ENCODE measurements at regions not wholly inside any gene's neighbourhood (a gene's known extent, or its start where the extent isn't known, plus 50 kb on each side); places are given as distances from the start of the nearest gene placed in this dataset.
"Not testable (repeated sequence)": the region's sequence is repeated elsewhere in the genome, so short reads cannot be mapped to it uniquely, and the experiment has no call there.

- BruUV-seq (replicated peaks): no TSS peak
- ChIA-PET POLR2A (ENCODE audit: low non-redundant PET) (no interaction called here), CTCF (no interaction called here)
Measured at GRCh38 chr3:11727207-11727606, 83.5 kb upstream of the VGLL4 start.

DNA sequence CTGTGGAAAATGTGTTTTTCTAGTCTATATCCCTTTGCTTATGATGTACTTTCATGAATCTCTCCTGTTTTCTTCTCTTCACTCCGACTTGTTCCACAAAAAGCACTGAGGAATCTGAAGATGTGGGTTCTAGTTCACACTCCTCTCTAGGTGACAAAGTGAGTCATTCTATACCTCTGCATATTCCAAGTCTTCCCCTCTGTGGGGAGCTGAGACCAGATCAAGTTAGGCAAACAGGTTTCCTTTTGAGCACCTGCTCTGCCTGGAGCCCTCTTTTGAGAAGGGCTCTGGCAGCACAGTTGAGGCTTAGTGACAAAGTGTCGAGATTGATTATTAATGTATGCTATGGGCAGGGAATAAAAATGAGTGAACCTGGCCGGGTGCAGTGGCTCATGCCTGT is 82.4 kb upstream of the VGLL4 start:
- Histone ChIP-seq H3K4me3 (ENCODE audit: low read depth, low read length, poor library complexity, severe bottlenecking) (no peak overlapping the region), H3K9me3 (ENCODE audit: low read depth, low read length, poor library complexity, severe bottlenecking) (no peaks in the 10 kb centered on the region), H3K27ac (ENCODE audit: low read depth, low read length, poor library complexity, severe bottlenecking) (no peak overlapping the region), H3K4me1 (ENCODE audit: insufficient read depth, low read length, poor library complexity, severe bottlenecking) (no peaks in the 10 kb centered on the region), H3K36me3 (ENCODE audit: insufficient read depth, low read length, poor library complexity, severe bottlenecking) (no peaks in the 10 kb centered on the region), H3K27me3 (replicated peaks; ENCODE audit: insufficient read depth, low read depth, low read length, poor library complexity) (peaks cover 10% of the 10 kb centered on the region)
- no TSS peak for BruUV-seq (replicated peaks)
- CTCF ChIA-PET: no interaction called here
- intact Hi-C loops (cut with micrococcal nuclease; ENCODE audit: unreplicated experiment): no loop called here
- DNase-seq (ENCODE audit: low spot score): no peak
- POLR2A ChIA-PET (ENCODE audit: low non-redundant PET): no interaction called here
- TF ChIP-seq CTCF (conservative IDR thresholded peaks at IDR 0.05; ENCODE audit: low read depth, low read length) (no peak), EZH2 (IDR thresholded peaks at IDR 0.05; ENCODE audit: borderline replicate concordance, low read depth, low read length, poor library complexity, severe bottlenecking) (no peak)

More at GRCh38 chr3:11727207-11727606, 83.5 kb upstream of the VGLL4 start:
- intact Hi-C loops (cut with micrococcal nuclease; ENCODE audit: unreplicated experiment): no loop called here
- H3K36me3 ChIP-seq (ENCODE audit: insufficient read depth, low read length, poor library complexity, severe bottlenecking): no peaks in the 10 kb centered on the region
- no peak for DNase-seq (ENCODE audit: low spot score)
- no peaks in the 10 kb centered on the region for H3K4me1 ChIP-seq (ENCODE audit: insufficient read depth, low read length, poor library complexity, severe bottlenecking)
- H3K4me3 ChIP-seq (ENCODE audit: low read depth, low read length, poor library complexity, severe bottlenecking): no peak overlapping the region
- TF ChIP-seq CTCF (conservative IDR thresholded peaks at IDR 0.05; ENCODE audit: low read depth, low read length) (no peak), EZH2 (IDR thresholded peaks at IDR 0.05; ENCODE audit: borderline replicate concordance, low read depth, low read length, poor library complexity, severe bottlenecking) (no peak)
- H3K27me3 ChIP-seq (replicated peaks; ENCODE audit: insufficient read depth, low read depth, low read length, poor library complexity): peaks cover 7% of the 10 kb centered on the region
- no peaks in the 10 kb centered on the region for H3K9me3 ChIP-seq (ENCODE audit: low read depth, low read length, poor library complexity, severe bottlenecking)
- no peak overlapping the region for H3K27ac ChIP-seq (ENCODE audit: low read depth, low read length, poor library complexity, severe bottlenecking)

- H3K9me3 ChIP-seq (ENCODE audit: low read depth, low read length, poor library complexity, severe bottlenecking); POLR2A ChIA-PET (ENCODE audit: low non-redundant PET); H3K27ac ChIP-seq (ENCODE audit: low read depth, low read length, poor library complexity, severe bottlenecking); intact Hi-C loops (cut with micrococcal nuclease; ENCODE audit: unreplicated experiment); H3K4me3 ChIP-seq (ENCODE audit: low read depth, low read length, poor library complexity, severe bottlenecking); DNase-seq (ENCODE audit: low spot score); CTCF ChIA-PET; BruUV-seq (replicated peaks); H3K4me1 ChIP-seq (ENCODE audit: insufficient read depth, low read length, poor library complexity, severe bottlenecking); H3K36me3 ChIP-seq (ENCODE audit: insufficient read depth, low read length, poor library complexity, severe bottlenecking): not testable (repeated sequence)
- peaks cover 10% of the 10 kb centered on the region for H3K27me3 ChIP-seq (replicated peaks; ENCODE audit: insufficient read depth, low read depth, low read length, poor library complexity)
Measured at GRCh38 chr3:11725340-11725641, 81.6 kb upstream of the VGLL4 start.

DNA sequence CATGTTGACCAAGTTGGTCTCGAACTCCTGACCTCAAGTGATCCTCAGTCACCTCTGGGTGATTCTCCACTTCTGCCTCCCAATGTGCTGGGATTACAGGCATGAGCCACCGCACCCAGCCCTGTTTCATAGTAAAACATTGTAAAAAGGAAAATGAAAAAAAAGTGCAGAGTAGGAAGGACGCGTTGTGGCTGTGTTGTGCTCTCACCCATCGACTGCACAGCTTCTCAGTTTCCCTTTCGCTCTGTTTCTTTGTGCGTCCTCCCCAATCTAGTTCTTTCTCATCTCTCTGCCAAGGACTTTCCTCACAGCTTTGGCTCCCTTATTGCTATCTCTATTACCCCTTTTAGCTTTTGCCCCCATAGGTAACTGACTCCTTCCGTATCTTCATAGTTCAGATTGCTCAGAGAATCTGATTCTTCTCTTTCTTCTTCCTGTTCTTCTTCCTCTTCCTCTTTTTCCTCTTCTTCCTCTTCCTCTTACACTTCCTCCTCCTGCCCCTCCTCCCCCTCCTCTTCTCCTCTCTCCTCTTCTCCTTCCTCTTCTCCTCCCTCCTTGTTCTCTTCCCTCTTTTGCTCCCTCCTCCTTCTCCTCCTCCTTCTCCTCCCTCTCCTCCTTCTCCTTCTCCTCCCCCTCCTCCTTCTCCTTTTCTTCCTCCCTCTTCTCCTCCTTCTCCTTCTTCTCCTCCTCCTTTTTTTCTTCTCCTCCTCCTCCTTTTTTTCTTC is 81.1 kb upstream of the VGLL4 start:
- CTCF ChIA-PET: no interaction called here
- BruUV-seq (replicated peaks): no TSS peak

More for the DNA sequence above, 81.1 kb upstream of the VGLL4 start:
- Histone ChIP-seq H3K36me3 (ENCODE audit: insufficient read depth, low read length, poor library complexity, severe bottlenecking) (no peaks in the 10 kb centered on the region), H3K27me3 (replicated peaks; ENCODE audit: insufficient read depth, low read depth, low read length, poor library complexity) (peaks cover 10% of the 10 kb centered on the region), H3K4me3 (ENCODE audit: low read depth, low read length, poor library complexity, severe bottlenecking) (no peak overlapping the region), H3K9me3 (ENCODE audit: low read depth, low read length, poor library complexity, severe bottlenecking) (no peaks in the 10 kb centered on the region), H3K4me1 (ENCODE audit: insufficient read depth, low read length, poor library complexity, severe bottlenecking) (peaks cover 4% of the 10 kb centered on the region), H3K27ac (ENCODE audit: low read depth, low read length, poor library complexity, severe bottlenecking) (no peak overlapping the region)
- intact Hi-C loops (cut with micrococcal nuclease; ENCODE audit: unreplicated experiment): no loop called here
- TF ChIP-seq CTCF (conservative IDR thresholded peaks at IDR 0.05; ENCODE audit: low read depth, low read length) (no peak), EZH2 (IDR thresholded peaks at IDR 0.05; ENCODE audit: borderline replicate concordance, low read depth, low read length, poor library complexity, severe bottlenecking) (no peak)
- no peak for DNase-seq (ENCODE audit: low spot score)
- POLR2A ChIA-PET (ENCODE audit: low non-redundant PET): no interaction called here

Data from A673 (cell line).